Liver (tissue), 8 donors: ENCODE measurements at regions not wholly inside any gene's neighbourhood (a gene's known extent, or its start where the extent isn't known, plus 50 kb on each side); places are given as distances from the start of the nearest gene placed in this dataset.

Experiments
- DNase-seq: peaks from one replicate; pipeline ENCODE4 v3.0.0-alpha.2; 2017; ENCODE audit warnings: low spot score
- H3K27ac ChIP-seq, 2 donors: one replicate each; pipeline ENCODE4 v1.7.0; 2013; ENCODE audit warnings: inconsistent platforms in 2 of 2, low read length in 2 of 2, control low read depth in 1 of 2, low read depth in 1 of 2, mild to moderate bottlenecking in 1 of 2
- H3K27me3 ChIP-seq, 4 donors: one replicate each; pipeline versions ENCODE4 v1.6.1 to v1.7.0; 2013; ENCODE audit warnings: low read length in 3 of 4, inconsistent platforms in 1 of 4, mild to moderate bottlenecking in 1 of 4, moderate library complexity in 1 of 4; ENCODE audit not compliant: control insufficient read depth in 4 of 4, insufficient read depth in 4 of 4
- H3K36me3 ChIP-seq, 4 donors: one replicate each; pipeline versions ENCODE4 v1.6.1 to v1.7.0; 2013; ENCODE audit warnings: low read length in 3 of 4, mild to moderate bottlenecking in 3 of 4, low read depth in 1 of 4, moderate library complexity in 1 of 4; ENCODE audit not compliant: control insufficient read depth in 4 of 4, insufficient read depth in 3 of 4
- H3K4me1 ChIP-seq, 4 donors: one replicate each; pipeline versions ENCODE4 v1.6.1 to v1.7.0; 2013; ENCODE audit warnings: low read length in 3 of 4, mild to moderate bottlenecking in 3 of 4, moderate library complexity in 1 of 4; ENCODE audit not compliant: control insufficient read depth in 4 of 4, insufficient read depth in 4 of 4
- H3K4me3 ChIP-seq, 3 donors: one replicate each; pipeline versions ENCODE4 v1.6.1 to v1.7.0; 2013; ENCODE audit warnings: low read length in 3 of 3, control low read depth in 1 of 3, low read depth in 1 of 3, mild to moderate bottlenecking in 1 of 3
- H3K9ac ChIP-seq, 2 donors: one replicate each; pipeline ENCODE4 v1.7.0; 2013; ENCODE audit warnings: low read length in 2 of 2, mild to moderate bottlenecking in 2 of 2, moderate library complexity in 2 of 2, control low read depth in 1 of 2, low read depth in 1 of 2
- H3K9me3 ChIP-seq, 4 donors: one replicate each; pipeline versions ENCODE4 v1.6.1 to v1.7.0; 2013; ENCODE audit warnings: low read length in 3 of 4; ENCODE audit not compliant: control insufficient read depth in 4 of 4
- EGR1 ChIP-seq, 2 donors: IDR thresholded peaks; 2 replicates each; pipeline ENCODE4 v1.6.1; 2016 to 2018; ENCODE audit warnings: antibody characterized with exemption in 2 of 2, low read depth in 2 of 2
- FOXA1 ChIP-seq: IDR thresholded peaks from 2 replicates; pipeline ENCODE4 v1.6.1; 2016; ENCODE audit warnings: antibody characterized with exemption
- FOXA2 ChIP-seq: IDR thresholded peaks from 2 replicates; pipeline ENCODE4 v1.6.1; 2016; ENCODE audit warnings: antibody characterized with exemption
- GABPA ChIP-seq, 2 donors: IDR thresholded peaks in 1 of 2; conservative IDR thresholded peaks in 1 of 2; 2 replicates each; pipeline ENCODE4 v1.6.1; 2016; ENCODE audit warnings: antibody characterized with exemption in 2 of 2, mild to moderate bottlenecking in 1 of 2, moderate library complexity in 1 of 2
- HNF4G ChIP-seq: IDR thresholded peaks from 2 replicates; pipeline ENCODE4 v1.6.1; 2016; ENCODE audit warnings: antibody characterized with exemption
- JUND ChIP-seq, 2 donors: IDR thresholded peaks; 2 replicates each; pipeline ENCODE4 v1.6.1; 2016; ENCODE audit warnings: antibody characterized with exemption in 2 of 2
- NR2F2 ChIP-seq: IDR thresholded peaks from 2 replicates; pipeline ENCODE4 v1.6.1; 2016; ENCODE audit warnings: antibody characterized with exemption
- RAD21 ChIP-seq, 2 donors: IDR thresholded peaks; 2 replicates each; pipeline ENCODE4 v1.6.1; 2016; ENCODE audit warnings: antibody characterized with exemption in 2 of 2, mild to moderate bottlenecking in 2 of 2
- SP1 ChIP-seq: IDR thresholded peaks from 2 replicates; pipeline ENCODE4 v1.6.1; 2018; ENCODE audit warnings: antibody characterized with exemption, mild to moderate bottlenecking
- TAF1 ChIP-seq: conservative IDR thresholded peaks from 2 replicates; pipeline ENCODE4 v1.6.1; 2016; ENCODE audit warnings: antibody characterized with exemption, mild to moderate bottlenecking
- YY1 ChIP-seq: IDR thresholded peaks from 2 replicates; pipeline ENCODE4 v1.6.1; 2016; ENCODE audit warnings: antibody characterized with exemption, mild to moderate bottlenecking
- WGBS: extraction: QIAGEN DNeasy Blood & Tissue Kit; methylation state at CpG from one replicate; pipeline ENCODE4 v1.1.7; 2013; 5-methylcytosine and 5-hydroxymethylcytosine counted together
- TF ChIP-seq, protein P1 (sequence below): IDR thresholded peaks from 2 replicates; pipeline ENCODE4 v1.6.1; 2016; ENCODE audit warnings: antibody characterized with exemption, mild to moderate bottlenecking
- TF ChIP-seq, protein P2 (sequence below): IDR thresholded peaks from 2 replicates; pipeline ENCODE4 v1.6.1; 2016; ENCODE audit warnings: antibody characterized with exemption
- TF ChIP-seq, protein P3 (sequence below): fragments of 150-350 bp; IDR thresholded peaks from 2 replicates; pipeline ENCODE4 v1.5.1; 2017; ENCODE audit warnings: improper control_type of control experiment, low read depth, low read length; ENCODE audit not compliant: missing input control
- TF ChIP-seq, protein P4 (sequence below): IDR thresholded peaks from 2 replicates; pipeline ENCODE4 v1.6.1; 2016; ENCODE audit warnings: antibody characterized with exemption
- TF ChIP-seq, protein P5 (sequence below): IDR thresholded peaks from 2 replicates; pipeline ENCODE4 v1.6.1; 2016; ENCODE audit warnings: antibody characterized with exemption
- donor health status: healthy.
- donor health status: healthy.
- donor health status: healthy.
- donor health status: healthy.
- donor health status: healthy.

DNA sequence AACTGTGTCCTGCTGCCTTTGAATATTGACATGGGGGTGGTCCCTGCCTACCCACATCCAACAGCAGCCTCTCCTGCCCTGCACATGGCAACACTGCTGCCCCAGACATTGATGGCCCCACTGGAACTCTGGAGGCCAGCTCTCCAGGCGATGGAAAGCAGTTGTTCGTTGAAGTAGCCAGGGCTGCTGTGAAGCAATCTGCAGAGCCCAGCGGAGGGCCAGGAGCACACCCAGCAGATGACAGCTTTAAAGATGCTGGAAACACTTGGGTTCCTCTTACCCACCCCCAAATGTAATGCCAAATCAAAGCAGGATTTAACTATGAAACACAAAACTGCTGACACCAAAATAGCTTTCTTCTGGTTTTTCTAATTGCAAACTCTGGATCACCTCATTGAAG is 165.6 kb upstream of the NAV2 start (continued):
- TF ChIP-seq, protein P1, sequence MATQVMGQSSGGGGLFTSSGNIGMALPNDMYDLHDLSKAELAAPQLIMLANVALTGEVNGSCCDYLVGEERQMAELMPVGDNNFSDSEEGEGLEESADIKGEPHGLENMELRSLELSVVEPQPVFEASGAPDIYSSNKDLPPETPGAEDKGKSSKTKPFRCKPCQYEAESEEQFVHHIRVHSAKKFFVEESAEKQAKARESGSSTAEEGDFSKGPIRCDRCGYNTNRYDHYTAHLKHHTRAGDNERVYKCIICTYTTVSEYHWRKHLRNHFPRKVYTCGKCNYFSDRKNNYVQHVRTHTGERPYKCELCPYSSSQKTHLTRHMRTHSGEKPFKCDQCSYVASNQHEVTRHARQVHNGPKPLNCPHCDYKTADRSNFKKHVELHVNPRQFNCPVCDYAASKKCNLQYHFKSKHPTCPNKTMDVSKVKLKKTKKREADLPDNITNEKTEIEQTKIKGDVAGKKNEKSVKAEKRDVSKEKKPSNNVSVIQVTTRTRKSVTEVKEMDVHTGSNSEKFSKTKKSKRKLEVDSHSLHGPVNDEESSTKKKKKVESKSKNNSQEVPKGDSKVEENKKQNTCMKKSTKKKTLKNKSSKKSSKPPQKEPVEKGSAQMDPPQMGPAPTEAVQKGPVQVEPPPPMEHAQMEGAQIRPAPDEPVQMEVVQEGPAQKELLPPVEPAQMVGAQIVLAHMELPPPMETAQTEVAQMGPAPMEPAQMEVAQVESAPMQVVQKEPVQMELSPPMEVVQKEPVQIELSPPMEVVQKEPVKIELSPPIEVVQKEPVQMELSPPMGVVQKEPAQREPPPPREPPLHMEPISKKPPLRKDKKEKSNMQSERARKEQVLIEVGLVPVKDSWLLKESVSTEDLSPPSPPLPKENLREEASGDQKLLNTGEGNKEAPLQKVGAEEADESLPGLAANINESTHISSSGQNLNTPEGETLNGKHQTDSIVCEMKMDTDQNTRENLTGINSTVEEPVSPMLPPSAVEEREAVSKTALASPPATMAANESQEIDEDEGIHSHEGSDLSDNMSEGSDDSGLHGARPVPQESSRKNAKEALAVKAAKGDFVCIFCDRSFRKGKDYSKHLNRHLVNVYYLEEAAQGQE = no peak

DNA sequence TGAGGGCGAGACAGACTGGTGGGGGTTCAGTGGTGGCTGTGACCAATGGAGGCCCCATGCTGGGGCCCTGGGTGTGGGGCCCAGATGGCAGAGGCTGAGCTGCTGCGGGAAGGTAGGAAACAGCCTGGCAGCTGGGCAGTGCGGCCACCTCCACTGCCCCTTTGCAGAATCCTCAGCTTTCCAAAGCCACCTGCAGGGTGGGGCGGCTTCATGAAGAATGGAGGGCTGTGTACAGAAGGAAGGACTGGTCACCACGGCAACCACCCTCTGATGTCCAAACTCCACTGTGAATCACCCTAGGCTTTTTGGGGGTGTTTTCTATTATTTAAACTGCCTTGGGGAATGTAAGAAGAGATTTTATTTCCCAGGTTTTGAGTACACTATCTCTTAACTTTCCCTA is 166.3 kb upstream of the NAV2 start:
- no peaks in the 10 kb centered on the region for H3K27me3 ChIP-seq
- no peak overlapping the region for H3K27ac ChIP-seq
- H3K4me3 ChIP-seq = no peak overlapping the region
- no peaks in the 10 kb centered on the region for H3K36me3 ChIP-seq
- no peaks in the 10 kb centered on the region for H3K4me1 ChIP-seq
- no peak overlapping the region for H3K9ac ChIP-seq
- TF ChIP-seq, protein P2, sequence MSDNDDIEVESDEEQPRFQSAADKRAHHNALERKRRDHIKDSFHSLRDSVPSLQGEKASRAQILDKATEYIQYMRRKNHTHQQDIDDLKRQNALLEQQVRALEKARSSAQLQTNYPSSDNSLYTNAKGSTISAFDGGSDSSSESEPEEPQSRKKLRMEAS = no peak
- TF ChIP-seq, protein P3, sequence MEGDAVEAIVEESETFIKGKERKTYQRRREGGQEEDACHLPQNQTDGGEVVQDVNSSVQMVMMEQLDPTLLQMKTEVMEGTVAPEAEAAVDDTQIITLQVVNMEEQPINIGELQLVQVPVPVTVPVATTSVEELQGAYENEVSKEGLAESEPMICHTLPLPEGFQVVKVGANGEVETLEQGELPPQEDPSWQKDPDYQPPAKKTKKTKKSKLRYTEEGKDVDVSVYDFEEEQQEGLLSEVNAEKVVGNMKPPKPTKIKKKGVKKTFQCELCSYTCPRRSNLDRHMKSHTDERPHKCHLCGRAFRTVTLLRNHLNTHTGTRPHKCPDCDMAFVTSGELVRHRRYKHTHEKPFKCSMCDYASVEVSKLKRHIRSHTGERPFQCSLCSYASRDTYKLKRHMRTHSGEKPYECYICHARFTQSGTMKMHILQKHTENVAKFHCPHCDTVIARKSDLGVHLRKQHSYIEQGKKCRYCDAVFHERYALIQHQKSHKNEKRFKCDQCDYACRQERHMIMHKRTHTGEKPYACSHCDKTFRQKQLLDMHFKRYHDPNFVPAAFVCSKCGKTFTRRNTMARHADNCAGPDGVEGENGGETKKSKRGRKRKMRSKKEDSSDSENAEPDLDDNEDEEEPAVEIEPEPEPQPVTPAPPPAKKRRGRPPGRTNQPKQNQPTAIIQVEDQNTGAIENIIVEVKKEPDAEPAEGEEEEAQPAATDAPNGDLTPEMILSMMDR = no peak
- no peak for TF ChIP-seq JUND (IDR thresholded peaks at IDR 0.05)
- no peaks in the 10 kb centered on the region for H3K9me3 ChIP-seq
- DNase-seq = no peak
- 91% methylated on average over 5 of the region's 5 CpGs for WGBS

DNA sequence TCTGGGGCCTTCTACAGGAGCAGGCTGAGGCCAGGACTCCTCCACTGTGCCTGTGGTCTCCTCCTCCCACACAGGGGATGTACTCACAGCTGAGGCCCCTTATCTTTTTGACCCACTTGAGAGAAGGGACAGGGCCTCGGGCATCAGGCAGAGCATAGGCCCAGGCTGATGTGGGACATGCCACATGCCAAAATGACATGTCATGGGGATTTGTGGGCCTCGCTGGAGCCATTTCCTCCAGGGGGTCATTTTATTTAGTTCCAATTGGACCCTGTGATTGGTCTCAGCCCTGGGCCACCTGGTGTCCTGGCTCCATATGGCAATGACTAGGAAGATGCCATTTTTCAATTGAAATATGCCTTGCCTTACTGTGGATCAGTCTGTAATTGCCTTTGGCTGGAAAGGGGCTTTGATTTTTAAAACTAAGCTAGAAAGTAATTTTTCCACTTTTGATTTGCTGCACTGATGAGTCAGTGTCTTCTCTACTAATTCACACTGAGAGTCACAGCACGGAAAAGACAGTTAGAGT is 171.1 kb upstream of the NAV2 start:
- peaks cover 0 to 4% (median 0%) of the 10 kb centered on the region in 4 donors for H3K4me1 ChIP-seq
- H3K36me3 ChIP-seq = no peaks in the 10 kb centered on the region
- H3K9me3 ChIP-seq = no peaks in the 10 kb centered on the region
- 92% methylated on average over 3 of the region's 3 CpGs for WGBS
- H3K9ac ChIP-seq = no peak overlapping the region
- no peak for DNase-seq
- H3K27ac ChIP-seq = no peak overlapping the region
- H3K4me3 ChIP-seq = no peak overlapping the region
- no peaks in the 10 kb centered on the region for H3K27me3 ChIP-seq
- TF ChIP-seq, protein P3 = no peak
- TF ChIP-seq, protein P4, sequence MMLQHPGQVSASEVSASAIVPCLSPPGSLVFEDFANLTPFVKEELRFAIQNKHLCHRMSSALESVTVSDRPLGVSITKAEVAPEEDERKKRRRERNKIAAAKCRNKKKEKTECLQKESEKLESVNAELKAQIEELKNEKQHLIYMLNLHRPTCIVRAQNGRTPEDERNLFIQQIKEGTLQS = no peak
- TF ChIP-seq YY1 = no peak
- no peak for TF ChIP-seq JUND (IDR thresholded peaks at IDR 0.05)
- TF ChIP-seq, protein P1 = no peak
- TF ChIP-seq HNF4G = no peak
- TF ChIP-seq, protein P5, sequence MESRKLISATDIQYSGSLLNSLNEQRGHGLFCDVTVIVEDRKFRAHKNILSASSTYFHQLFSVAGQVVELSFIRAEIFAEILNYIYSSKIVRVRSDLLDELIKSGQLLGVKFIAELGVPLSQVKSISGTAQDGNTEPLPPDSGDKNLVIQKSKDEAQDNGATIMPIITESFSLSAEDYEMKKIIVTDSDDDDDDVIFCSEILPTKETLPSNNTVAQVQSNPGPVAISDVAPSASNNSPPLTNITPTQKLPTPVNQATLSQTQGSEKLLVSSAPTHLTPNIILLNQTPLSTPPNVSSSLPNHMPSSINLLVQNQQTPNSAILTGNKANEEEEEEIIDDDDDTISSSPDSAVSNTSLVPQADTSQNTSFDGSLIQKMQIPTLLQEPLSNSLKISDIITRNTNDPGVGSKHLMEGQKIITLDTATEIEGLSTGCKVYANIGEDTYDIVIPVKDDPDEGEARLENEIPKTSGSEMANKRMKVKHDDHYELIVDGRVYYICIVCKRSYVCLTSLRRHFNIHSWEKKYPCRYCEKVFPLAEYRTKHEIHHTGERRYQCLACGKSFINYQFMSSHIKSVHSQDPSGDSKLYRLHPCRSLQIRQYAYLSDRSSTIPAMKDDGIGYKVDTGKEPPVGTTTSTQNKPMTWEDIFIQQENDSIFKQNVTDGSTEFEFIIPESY = no peak
- TF ChIP-seq, protein P2 = no peak
- no peak for TF ChIP-seq FOXA2
- TF ChIP-seq GABPA (IDR thresholded peaks at IDR 0.05 in 1 of 2, conservative IDR thresholded peaks at IDR 0.05 in 1 of 2) = no peak
- TF ChIP-seq TAF1 = no peak
- TF ChIP-seq NR2F2 = no peak
- TF ChIP-seq EGR1 (IDR thresholded peaks at IDR 0.05; ENCODE audit: low read depth in 2 of 2) = no peak
- TF ChIP-seq RAD21 (IDR thresholded peaks at IDR 0.05) = no peak
- no peak for TF ChIP-seq SP1
- TF ChIP-seq FOXA1 = no peak
